ENCODE measurements at regions not wholly inside any gene's neighbourhood (a gene's known extent, or its start where the extent isn't known, plus 50 kb on each side); places are given as distances from the start of the nearest gene placed in this dataset.

DNA sequence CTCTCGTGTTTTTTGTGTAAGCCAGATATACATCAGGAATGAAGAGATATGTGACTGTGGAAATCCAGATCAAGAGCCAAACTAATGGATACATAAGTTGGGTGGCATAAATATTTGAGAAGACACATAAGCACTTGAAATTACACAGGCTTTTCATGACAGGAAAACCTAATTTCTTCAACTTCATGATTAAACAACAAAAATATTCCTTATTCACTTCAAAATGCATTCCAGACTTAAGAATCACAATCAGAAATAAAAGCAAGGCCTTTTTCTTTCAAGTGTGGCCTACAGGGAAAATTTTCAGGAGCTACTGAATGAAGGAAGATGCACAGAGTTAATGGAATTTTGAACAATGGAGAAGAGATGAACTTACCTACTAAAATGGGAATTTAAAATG lies 515.6 kb downstream of the FOXG1 start:
- TF ChIP-seq POLR2A (IDR thresholded peaks at IDR 0.05), result no peak
- TF ChIP-seq, protein P1, sequence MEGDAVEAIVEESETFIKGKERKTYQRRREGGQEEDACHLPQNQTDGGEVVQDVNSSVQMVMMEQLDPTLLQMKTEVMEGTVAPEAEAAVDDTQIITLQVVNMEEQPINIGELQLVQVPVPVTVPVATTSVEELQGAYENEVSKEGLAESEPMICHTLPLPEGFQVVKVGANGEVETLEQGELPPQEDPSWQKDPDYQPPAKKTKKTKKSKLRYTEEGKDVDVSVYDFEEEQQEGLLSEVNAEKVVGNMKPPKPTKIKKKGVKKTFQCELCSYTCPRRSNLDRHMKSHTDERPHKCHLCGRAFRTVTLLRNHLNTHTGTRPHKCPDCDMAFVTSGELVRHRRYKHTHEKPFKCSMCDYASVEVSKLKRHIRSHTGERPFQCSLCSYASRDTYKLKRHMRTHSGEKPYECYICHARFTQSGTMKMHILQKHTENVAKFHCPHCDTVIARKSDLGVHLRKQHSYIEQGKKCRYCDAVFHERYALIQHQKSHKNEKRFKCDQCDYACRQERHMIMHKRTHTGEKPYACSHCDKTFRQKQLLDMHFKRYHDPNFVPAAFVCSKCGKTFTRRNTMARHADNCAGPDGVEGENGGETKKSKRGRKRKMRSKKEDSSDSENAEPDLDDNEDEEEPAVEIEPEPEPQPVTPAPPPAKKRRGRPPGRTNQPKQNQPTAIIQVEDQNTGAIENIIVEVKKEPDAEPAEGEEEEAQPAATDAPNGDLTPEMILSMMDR (IDR thresholded peaks at IDR 0.05), result no peak
- no peak for TF ChIP-seq POLR2AphosphoS5 (IDR thresholded peaks at IDR 0.05)
